IMR-90 (cell line): ENCODE measurements at regions not wholly inside any gene's neighbourhood (a gene's known extent, or its start where the extent isn't known, plus 50 kb on each side); places are given as distances from the start of the nearest gene placed in this dataset.

ENCODE experiments used
- ATAC-seq: fragments of 200-7000 bp; cut with Tn5 transposase; 2 replicates; pipeline ENCODE4 v1.9.1; 2020; ENCODE audit warnings: low read depth, mild to moderate bottlenecking, moderate library complexity
- BruUV-seq: library from RNA; stranded (reverse); fragments of 400-500 nt; replicated peaks from 2 replicates; lab custom pipeline; 2021; lab: Mats Ljungman, UMichigan
- CTCF ChIA-PET: fragments of 300-600 bp; formaldehyde crosslinking; extraction: SDS; loops from one replicate; lab custom pipeline; 2021; ENCODE audit warnings: antibody characterized with exemption; lab: Yijun Ruan, JAX
- POLR2A ChIA-PET: fragments of 300-600 bp; sonication (Branson Sonifier 250); formaldehyde crosslinking; loops from one replicate; lab custom pipeline; 2022; ENCODE audit warnings: antibody characterized with exemption; ENCODE audit not compliant: unreplicated experiment; lab: Charles Lee
- DNase-seq: peaks from one replicate; pipeline ENCODE4 v3.0.0; 2013
- H2AFZ ChIP-seq: replicated peaks from 2 replicates; pipeline ENCODE3; 2013; ENCODE audit warnings: low read length, mild to moderate bottlenecking; ENCODE audit not compliant: poor library complexity
- H2AK5ac ChIP-seq: 2 replicates; pipeline ENCODE4 v1.6.1; 2013; ENCODE audit warnings: low read depth, low read length, inconsistent platforms
- H2AK9ac ChIP-seq: replicated peaks from 2 replicates; pipeline ENCODE3; 2013; ENCODE audit warnings: mild to moderate bottlenecking, low read depth, low read length, moderate library complexity; ENCODE audit not compliant: poor library complexity
- H2BK120ac ChIP-seq: 2 replicates; pipeline ENCODE4 v1.6.1; 2013; ENCODE audit warnings: low read depth, low read length, inconsistent platforms
- H2BK15ac ChIP-seq: 3 replicates; pipeline ENCODE4 v1.6.1; 2013; ENCODE audit warnings: low read depth, low read length, inconsistent platforms
- H2BK20ac ChIP-seq: 2 replicates; pipeline ENCODE4 v1.6.1; 2013; ENCODE audit warnings: low read depth, mild to moderate bottlenecking, inconsistent platforms, low read length, moderate library complexity
- H2BK5ac ChIP-seq: 2 replicates; pipeline ENCODE4 v1.6.1; 2013; ENCODE audit warnings: mild to moderate bottlenecking, low read depth, low read length, inconsistent platforms; ENCODE audit not compliant: poor library complexity, severe bottlenecking
- H3K14ac ChIP-seq: replicated peaks from 2 replicates; pipeline ENCODE4 v1.6.1; 2013; ENCODE audit warnings: low read depth, low read length, inconsistent platforms
- H3K18ac ChIP-seq: 2 replicates; pipeline ENCODE4 v1.6.1; 2013; ENCODE audit warnings: low read depth, low read length, control low read depth
- H3K23ac ChIP-seq: 2 replicates; pipeline ENCODE4 v1.6.1; 2013; ENCODE audit warnings: low read depth, low read length, inconsistent platforms
- H3K27ac ChIP-seq: 2 replicates; pipeline ENCODE4 v1.5.1; 2013; ENCODE audit warnings: mild to moderate bottlenecking, control low read depth, low read length; ENCODE audit not compliant: insufficient read depth
- H3K27me3 ChIP-seq: 2 replicates; pipeline ENCODE4 v1.6.1; 2013; ENCODE audit warnings: low read length; ENCODE audit not compliant: control insufficient read depth, insufficient read depth
- H3K36me3 ChIP-seq: 2 replicates; pipeline ENCODE4 v1.6.1; 2013; ENCODE audit warnings: low read length, mixed read lengths; ENCODE audit not compliant: control insufficient read depth, insufficient read depth
- H3K4ac ChIP-seq: 2 replicates; pipeline ENCODE4 v1.6.1; 2013; ENCODE audit warnings: low read depth, low read length, inconsistent platforms
- H3K4me1 ChIP-seq: 2 replicates; pipeline ENCODE4 v1.6.1; 2013; ENCODE audit warnings: low read length, mixed read lengths; ENCODE audit not compliant: control insufficient read depth, insufficient read depth
- H3K4me2 ChIP-seq: 2 replicates; pipeline ENCODE4 v1.6.1; 2013; ENCODE audit warnings: low read depth, mild to moderate bottlenecking, control low read depth, low read length, moderate library complexity
- H3K4me3 ChIP-seq: 2 replicates; pipeline ENCODE4 v1.5.1; 2013; ENCODE audit warnings: low read depth, mild to moderate bottlenecking, control low read depth, low read length, moderate library complexity; ENCODE audit not compliant: insufficient read depth
- H3K56ac ChIP-seq: 2 replicates; pipeline ENCODE4 v1.6.1; 2013; ENCODE audit warnings: low read length, inconsistent platforms; ENCODE audit not compliant: insufficient read depth; ENCODE audit errors: extremely low read depth
- H3K79me1 ChIP-seq, 2 experiments: 2 replicates each; pipeline ENCODE4 v1.6.1; 2013; ENCODE audit warnings: low read length in 2 of 2, inconsistent platforms in 1 of 2, low read depth in 1 of 2
- H3K9ac ChIP-seq: 2 replicates; pipeline ENCODE4 v1.6.1; 2013; ENCODE audit warnings: low read depth, low read length, control low read depth
- H3K9me1 ChIP-seq: 2 replicates; pipeline ENCODE4 v1.6.1; 2013; ENCODE audit warnings: low read length, inconsistent platforms; ENCODE audit not compliant: insufficient read depth
- H3K9me3 ChIP-seq: 2 replicates; pipeline ENCODE4 v1.6.1; 2013; ENCODE audit warnings: low read length; ENCODE audit not compliant: control insufficient read depth, insufficient read depth
- H4K20me1 ChIP-seq: 2 replicates; pipeline ENCODE4 v1.6.1; 2013; ENCODE audit warnings: low read length, inconsistent platforms; ENCODE audit not compliant: insufficient read depth
- H4K5ac ChIP-seq: 2 replicates; pipeline ENCODE4 v1.6.1; 2013; ENCODE audit warnings: mild to moderate bottlenecking, low read depth, low read length, control low read depth
- H4K8ac ChIP-seq, 2 experiments: 2 replicates each; pipeline ENCODE4 v1.6.1; 2013; ENCODE audit warnings: low read depth in 2 of 2, low read length in 2 of 2, control low read depth in 1 of 2, inconsistent platforms in 1 of 2
- H4K91ac ChIP-seq: 2 replicates; pipeline ENCODE4 v1.6.1; 2013; ENCODE audit warnings: low read depth, low read length, inconsistent platforms; ENCODE audit not compliant: insufficient read depth
- CTCF ChIP-seq: conservative IDR thresholded peaks from 2 replicates; pipeline ENCODE4 v1.5.1; 2012; ENCODE audit warnings: mild to moderate bottlenecking, low read depth, low read length, improper control_type of control experiment
- MAFK ChIP-seq: IDR thresholded peaks from 2 replicates; pipeline ENCODE4 v1.6.1; 2012; ENCODE audit warnings: low read depth, low read length, improper control_type of control experiment
- WGBS, 2 experiments: methylation state at CpG; one replicate each; pipeline versions ENCODE4 v1.1.5 to v1.1.7; 2013; ENCODE audit warnings: missing lambda C conversion rate in 2 of 2; ENCODE audit not compliant: insufficient read length in 1 of 2; ENCODE audit errors: extremely low coverage in 2 of 2; 5-methylcytosine and 5-hydroxymethylcytosine counted together
- dilution Hi-C: fragments of 300-500 bp; cut with HindIII; formaldehyde crosslinking; loops from one replicate; pipeline ENCODE4 v1.14.3; 2018; ENCODE audit warnings: low sequenced_read_pairs; ENCODE audit not compliant: unreplicated experiment
- in situ Hi-C: fragments of 300-500 bp; cut with MboI; formaldehyde crosslinking; loops from 3 replicates; pipeline ENCODE4 v1.14.3; 2019; ENCODE audit warnings: low sequenced_read_pairs, inconsistent platforms, mixed read lengths
- intact Hi-C: fragments of 100-400 bp; cut with micrococcal nuclease; formaldehyde crosslinking; loops from 2 replicates; pipeline ENCODE4 v1.10.0; 2022

GRCh38 chr1:234729561-234730474 lies 119.8 kb upstream of the IRF2BP2 start:
- H2BK15ac ChIP-seq = peak overlapping the region; percentile 74; the same call in 2 of the 3 replicates
- no peak overlapping the region for H2AFZ ChIP-seq
- peak overlapping the region; percentile 73 for H3K4ac ChIP-seq
- no peaks in the 10 kb centered on the region for H3K9me3 ChIP-seq
- BruUV-seq = no TSS peak
- intact Hi-C loops (no loop called here), dilution Hi-C loops (loop anchor here (25.0 kb wide), 1 partner anchor 107 kb away; no protein-coding TSS in a partner anchor), in situ Hi-C loops (loop anchor here (5.0 to 10.0 kb wide), 4 partner anchors 42 to 352 kb away; no protein-coding TSS in a partner anchor)
- H4K20me1 ChIP-seq = no peaks in the 10 kb centered on the region
- H3K56ac ChIP-seq = no peak overlapping the region; the same call in 1 of the 2 replicates
- no peaks in the 10 kb centered on the region for H3K27me3 ChIP-seq
- no peak overlapping the region for H3K27ac ChIP-seq
- POLR2A ChIA-PET = no interaction called here
- peak overlapping the region; percentile 49 to 64; a peak in 2 of 4 replicates for H4K8ac ChIP-seq
- no peak overlapping the region for H3K18ac ChIP-seq
- peak overlapping the region; percentile 82 for H2BK120ac ChIP-seq
- ATAC-seq (no peak), DNase-seq (peak; percentile 58)
- WGBS, 2 experiments = 100% methylated on average over 5 of the region's 18 CpGs; no CpG with 5 or more reads in 1 of the 2 experiments
- peak overlapping the region; percentile 39; the same call in 1 of the 2 replicates for H3K23ac ChIP-seq
- H3K4me3 ChIP-seq = no peak overlapping the region
- no peak overlapping the region for H3K4me2 ChIP-seq
- 0 out of 2 replicates have a peak, but pooled peaks have one; percentile 7 for TF ChIP-seq MAFK
- no peak for TF ChIP-seq CTCF
- H2BK5ac ChIP-seq = peak overlapping the region; percentile 19
- H4K91ac ChIP-seq = peak overlapping the region; percentile 53
- H4K5ac ChIP-seq = no peak overlapping the region
- peak overlapping the region; percentile 29 for H3K14ac ChIP-seq
- CTCF ChIA-PET = no interaction called here
- H3K4me1 ChIP-seq = peaks cover 41% of the 10 kb centered on the region
- H3K79me1 ChIP-seq = 0 out of 4 replicates have a peak, but pooled peaks cover 0 to 6% of the 10 kb centered on the region in 2 experiments
- peaks cover 50% of the 10 kb centered on the region for H3K9me1 ChIP-seq
- peak overlapping the region; percentile 68 for H2AK5ac ChIP-seq
- peak overlapping the region; percentile 81 for H2BK20ac ChIP-seq
- H2AK9ac ChIP-seq = no peak overlapping the region
- no peak overlapping the region for H3K9ac ChIP-seq
- H3K36me3 ChIP-seq = no peaks in the 10 kb centered on the region
